IPS DF 19.7 (cell line): ENCODE measurements at regions not wholly inside any gene's neighbourhood (a gene's known extent, or its start where the extent isn't known, plus 50 kb on each side); places are given as distances from the start of the nearest gene placed in this dataset.
"Not testable (repeated sequence)": the region's sequence is repeated elsewhere in the genome, so short reads cannot be mapped to it uniquely, and the experiment has no call there.

Source experiments
- DNase-seq: peaks from one replicate; pipeline ENCODE4 v3.0.0-alpha.2; 2013; ENCODE audit warnings: low read depth, low spot score

DNA sequence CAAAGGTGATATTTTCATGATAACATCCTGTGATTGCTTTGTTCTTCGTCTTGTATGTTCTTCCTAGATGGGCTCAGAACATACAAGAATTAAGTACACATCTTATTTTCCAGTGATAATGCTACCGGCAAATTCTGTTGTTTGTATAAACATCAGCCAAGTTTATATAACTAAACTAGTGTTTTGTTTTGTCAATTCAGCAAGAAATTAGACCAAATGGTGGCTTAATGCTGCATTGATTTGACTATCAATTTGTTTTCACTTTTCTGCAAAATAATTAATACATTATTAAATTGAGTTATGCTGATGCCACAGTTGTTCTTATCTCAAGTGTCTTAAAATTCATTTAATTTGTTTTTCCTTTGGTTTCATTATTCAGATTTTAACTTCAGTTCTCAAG is 177.7 kb downstream of the OR4F29 start:
- DNase-seq = not testable (repeated sequence)

DNA sequence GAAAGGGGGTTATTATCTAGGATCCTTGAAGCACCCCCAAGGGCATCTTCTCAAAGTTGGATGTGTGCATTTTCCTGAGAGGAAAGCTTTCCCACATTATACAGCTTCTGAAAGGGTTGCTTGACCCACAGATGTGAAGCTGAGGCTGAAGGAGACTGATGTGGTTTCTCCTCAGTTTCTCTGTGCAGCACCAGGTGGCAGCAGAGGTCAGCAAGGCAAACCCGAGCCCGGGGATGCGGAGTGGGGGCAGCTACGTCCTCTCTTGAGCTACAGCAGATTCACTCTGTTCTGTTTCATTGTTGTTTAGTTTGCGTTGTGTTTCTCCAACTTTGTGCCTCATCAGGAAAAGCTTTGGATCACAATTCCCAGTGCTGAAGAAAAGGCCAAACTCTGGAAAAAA is 183.7 kb downstream of the OR4F29 start:
- DNase-seq = peak; percentile 3
